OCI-LY7 (cell line): ENCODE measurements at regions not wholly inside any gene's neighbourhood (a gene's known extent, or its start where the extent isn't known, plus 50 kb on each side); places are given as distances from the start of the nearest gene placed in this dataset.

Experiments
- EZH2phosphoT487 ChIP-seq: fragments of 200-600 bp; sonication (generic); IDR thresholded peaks from 2 replicates; pipeline ENCODE4 v1.6.1; 2018; ENCODE audit warnings: low read depth, borderline replicate concordance, mild to moderate bottlenecking, mixed run types, antibody characterized with exemption, low read length, moderate library complexity, mixed read lengths
- TF ChIP-seq, protein P1 (sequence below): fragments of 200-600 bp; sonication (generic); conservative IDR thresholded peaks from 2 replicates; pipeline ENCODE4 v1.5.1; 2014; ENCODE audit warnings: mild to moderate bottlenecking, antibody characterized with exemption, low read length, moderate library complexity, mixed read lengths

DNA sequence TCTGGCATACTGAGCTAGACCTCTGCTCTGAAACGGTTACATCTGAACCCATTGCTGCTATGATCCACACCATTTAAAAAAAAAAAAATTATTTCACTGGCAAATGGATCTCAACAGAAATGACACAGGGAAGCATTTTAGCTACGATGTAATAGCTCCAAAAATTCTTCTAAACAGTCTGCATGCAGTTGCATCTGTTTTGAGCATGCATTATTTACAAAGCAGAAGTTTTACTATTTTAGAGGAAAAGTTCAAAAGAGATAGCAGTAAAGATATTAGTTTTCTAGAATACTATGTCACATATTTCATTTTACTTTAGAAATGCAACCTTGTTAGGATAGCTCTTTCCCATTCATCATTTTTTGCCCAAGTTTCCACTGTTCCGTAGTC is 265.7 kb downstream of the MEIS1 start:
- TF ChIP-seq, protein P1, sequence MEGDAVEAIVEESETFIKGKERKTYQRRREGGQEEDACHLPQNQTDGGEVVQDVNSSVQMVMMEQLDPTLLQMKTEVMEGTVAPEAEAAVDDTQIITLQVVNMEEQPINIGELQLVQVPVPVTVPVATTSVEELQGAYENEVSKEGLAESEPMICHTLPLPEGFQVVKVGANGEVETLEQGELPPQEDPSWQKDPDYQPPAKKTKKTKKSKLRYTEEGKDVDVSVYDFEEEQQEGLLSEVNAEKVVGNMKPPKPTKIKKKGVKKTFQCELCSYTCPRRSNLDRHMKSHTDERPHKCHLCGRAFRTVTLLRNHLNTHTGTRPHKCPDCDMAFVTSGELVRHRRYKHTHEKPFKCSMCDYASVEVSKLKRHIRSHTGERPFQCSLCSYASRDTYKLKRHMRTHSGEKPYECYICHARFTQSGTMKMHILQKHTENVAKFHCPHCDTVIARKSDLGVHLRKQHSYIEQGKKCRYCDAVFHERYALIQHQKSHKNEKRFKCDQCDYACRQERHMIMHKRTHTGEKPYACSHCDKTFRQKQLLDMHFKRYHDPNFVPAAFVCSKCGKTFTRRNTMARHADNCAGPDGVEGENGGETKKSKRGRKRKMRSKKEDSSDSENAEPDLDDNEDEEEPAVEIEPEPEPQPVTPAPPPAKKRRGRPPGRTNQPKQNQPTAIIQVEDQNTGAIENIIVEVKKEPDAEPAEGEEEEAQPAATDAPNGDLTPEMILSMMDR = no peak
- no peak for TF ChIP-seq EZH2phosphoT487
